GM23338 (cell line): ENCODE measurements at regions not wholly inside any gene's neighbourhood (a gene's known extent, or its start where the extent isn't known, plus 50 kb on each side); places are given as distances from the start of the nearest gene placed in this dataset.

Experiments
- CTCF ChIP-seq, 2 experiments: fragments of 200-600 bp in 1 of 2; sonication (generic) in 1 of 2; conservative IDR thresholded peaks; 2 replicates each; pipeline versions ENCODE4 v1.5.1 to v1.6.1; 2016 to 2017; ENCODE audit warnings: antibody characterized with exemption in 2 of 2, low read depth in 2 of 2, mild to moderate bottlenecking in 2 of 2, moderate library complexity in 1 of 2
- POLR2AphosphoS5 ChIP-seq: IDR thresholded peaks from 2 replicates; pipeline ENCODE4 v1.6.1; 2016; ENCODE audit warnings: antibody characterized with exemption, low read depth

GRCh38 chr6:28607990-28608389 is 82.3 kb downstream of the GPX5 start:
- TF ChIP-seq CTCF (conservative IDR thresholded peaks at IDR 0.05; ENCODE audit: low read depth in 2 of 2) (no peak), POLR2AphosphoS5 (no peak)
